IMR-90 (cell line): ENCODE measurements at regions not wholly inside any gene's neighbourhood (a gene's known extent, or its start where the extent isn't known, plus 50 kb on each side); places are given as distances from the start of the nearest gene placed in this dataset.

Experiments
- ATAC-seq: fragments of 200-7000 bp; cut with Tn5 transposase; 2 replicates; pipeline ENCODE4 v1.9.1; 2020; ENCODE audit warnings: low read depth, mild to moderate bottlenecking, moderate library complexity
- BruUV-seq: library from RNA; stranded (reverse); fragments of 400-500 nt; replicated peaks from 2 replicates; lab custom pipeline; 2021; lab: Mats Ljungman, UMichigan
- CTCF ChIA-PET: fragments of 300-600 bp; formaldehyde crosslinking; extraction: SDS; loops from one replicate; lab custom pipeline; 2021; ENCODE audit warnings: antibody characterized with exemption; lab: Yijun Ruan, JAX
- POLR2A ChIA-PET: fragments of 300-600 bp; sonication (Branson Sonifier 250); formaldehyde crosslinking; loops from one replicate; lab custom pipeline; 2022; ENCODE audit warnings: antibody characterized with exemption; ENCODE audit not compliant: unreplicated experiment; lab: Charles Lee
- DNase-seq: peaks from one replicate; pipeline ENCODE4 v3.0.0; 2013
- H2AFZ ChIP-seq: replicated peaks from 2 replicates; pipeline ENCODE3; 2013; ENCODE audit warnings: low read length, mild to moderate bottlenecking; ENCODE audit not compliant: poor library complexity
- H2AK5ac ChIP-seq: 2 replicates; pipeline ENCODE4 v1.6.1; 2013; ENCODE audit warnings: low read depth, low read length, inconsistent platforms
- H2AK9ac ChIP-seq: replicated peaks from 2 replicates; pipeline ENCODE3; 2013; ENCODE audit warnings: mild to moderate bottlenecking, low read depth, low read length, moderate library complexity; ENCODE audit not compliant: poor library complexity
- H2BK120ac ChIP-seq: 2 replicates; pipeline ENCODE4 v1.6.1; 2013; ENCODE audit warnings: low read depth, low read length, inconsistent platforms
- H2BK15ac ChIP-seq: 3 replicates; pipeline ENCODE4 v1.6.1; 2013; ENCODE audit warnings: low read depth, low read length, inconsistent platforms
- H2BK20ac ChIP-seq: 2 replicates; pipeline ENCODE4 v1.6.1; 2013; ENCODE audit warnings: low read depth, mild to moderate bottlenecking, inconsistent platforms, low read length, moderate library complexity
- H2BK5ac ChIP-seq: 2 replicates; pipeline ENCODE4 v1.6.1; 2013; ENCODE audit warnings: mild to moderate bottlenecking, low read depth, low read length, inconsistent platforms; ENCODE audit not compliant: poor library complexity, severe bottlenecking
- H3K14ac ChIP-seq: replicated peaks from 2 replicates; pipeline ENCODE4 v1.6.1; 2013; ENCODE audit warnings: low read depth, low read length, inconsistent platforms
- H3K18ac ChIP-seq: 2 replicates; pipeline ENCODE4 v1.6.1; 2013; ENCODE audit warnings: low read depth, low read length, control low read depth
- H3K23ac ChIP-seq: 2 replicates; pipeline ENCODE4 v1.6.1; 2013; ENCODE audit warnings: low read depth, low read length, inconsistent platforms
- H3K27ac ChIP-seq: 2 replicates; pipeline ENCODE4 v1.5.1; 2013; ENCODE audit warnings: mild to moderate bottlenecking, control low read depth, low read length; ENCODE audit not compliant: insufficient read depth
- H3K27me3 ChIP-seq: 2 replicates; pipeline ENCODE4 v1.6.1; 2013; ENCODE audit warnings: low read length; ENCODE audit not compliant: control insufficient read depth, insufficient read depth
- H3K36me3 ChIP-seq: 2 replicates; pipeline ENCODE4 v1.6.1; 2013; ENCODE audit warnings: low read length, mixed read lengths; ENCODE audit not compliant: control insufficient read depth, insufficient read depth
- H3K4ac ChIP-seq: 2 replicates; pipeline ENCODE4 v1.6.1; 2013; ENCODE audit warnings: low read depth, low read length, inconsistent platforms
- H3K4me1 ChIP-seq: 2 replicates; pipeline ENCODE4 v1.6.1; 2013; ENCODE audit warnings: low read length, mixed read lengths; ENCODE audit not compliant: control insufficient read depth, insufficient read depth
- H3K4me2 ChIP-seq: 2 replicates; pipeline ENCODE4 v1.6.1; 2013; ENCODE audit warnings: low read depth, mild to moderate bottlenecking, control low read depth, low read length, moderate library complexity
- H3K4me3 ChIP-seq: 2 replicates; pipeline ENCODE4 v1.5.1; 2013; ENCODE audit warnings: low read depth, mild to moderate bottlenecking, control low read depth, low read length, moderate library complexity; ENCODE audit not compliant: insufficient read depth
- H3K56ac ChIP-seq: 2 replicates; pipeline ENCODE4 v1.6.1; 2013; ENCODE audit warnings: low read length, inconsistent platforms; ENCODE audit not compliant: insufficient read depth; ENCODE audit errors: extremely low read depth
- H3K79me1 ChIP-seq, 2 experiments: 2 replicates each; pipeline ENCODE4 v1.6.1; 2013; ENCODE audit warnings: low read length in 2 of 2, inconsistent platforms in 1 of 2, low read depth in 1 of 2
- H3K9ac ChIP-seq: 2 replicates; pipeline ENCODE4 v1.6.1; 2013; ENCODE audit warnings: low read depth, low read length, control low read depth
- H3K9me1 ChIP-seq: 2 replicates; pipeline ENCODE4 v1.6.1; 2013; ENCODE audit warnings: low read length, inconsistent platforms; ENCODE audit not compliant: insufficient read depth
- H3K9me3 ChIP-seq: 2 replicates; pipeline ENCODE4 v1.6.1; 2013; ENCODE audit warnings: low read length; ENCODE audit not compliant: control insufficient read depth, insufficient read depth
- H4K20me1 ChIP-seq: 2 replicates; pipeline ENCODE4 v1.6.1; 2013; ENCODE audit warnings: low read length, inconsistent platforms; ENCODE audit not compliant: insufficient read depth
- H4K5ac ChIP-seq: 2 replicates; pipeline ENCODE4 v1.6.1; 2013; ENCODE audit warnings: mild to moderate bottlenecking, low read depth, low read length, control low read depth
- H4K8ac ChIP-seq, 2 experiments: 2 replicates each; pipeline ENCODE4 v1.6.1; 2013; ENCODE audit warnings: low read depth in 2 of 2, low read length in 2 of 2, control low read depth in 1 of 2, inconsistent platforms in 1 of 2
- H4K91ac ChIP-seq: 2 replicates; pipeline ENCODE4 v1.6.1; 2013; ENCODE audit warnings: low read depth, low read length, inconsistent platforms; ENCODE audit not compliant: insufficient read depth
- BHLHE40 ChIP-seq: fragments of 150-350 bp; IDR thresholded peaks from 2 replicates; pipeline ENCODE4 v1.6.1; 2016; ENCODE audit warnings: mild to moderate bottlenecking, low read depth, low read length
- CEBPB ChIP-seq: IDR thresholded peaks from 2 replicates; pipeline ENCODE4 v1.6.1; 2012; ENCODE audit warnings: low read depth, low read length, improper control_type of control experiment
- CHD1 ChIP-seq: IDR thresholded peaks from 2 replicates; pipeline ENCODE4 v1.6.1; 2012; ENCODE audit warnings: low read depth, low read length, improper control_type of control experiment
- FOS ChIP-seq: fragments of 150-350 bp; IDR thresholded peaks from 2 replicates; pipeline ENCODE4 v1.6.1; 2016; ENCODE audit warnings: low read depth, low read length
- MAFK ChIP-seq: IDR thresholded peaks from 2 replicates; pipeline ENCODE4 v1.6.1; 2012; ENCODE audit warnings: low read depth, low read length, improper control_type of control experiment
- MAZ ChIP-seq: IDR thresholded peaks from 2 replicates; pipeline ENCODE4 v1.6.1; 2012; ENCODE audit warnings: low read depth, mild to moderate bottlenecking, low read length, improper control_type of control experiment, moderate library complexity, borderline replicate concordance
- MXI1 ChIP-seq: IDR thresholded peaks from 2 replicates; pipeline ENCODE4 v1.6.1; 2012; ENCODE audit warnings: low read depth, mild to moderate bottlenecking, low read length, moderate library complexity, borderline replicate concordance
- NFE2L2 ChIP-seq: fragments of 150-350 bp; IDR thresholded peaks from 2 replicates; pipeline ENCODE4 v1.6.1; 2016; ENCODE audit warnings: low read depth, mild to moderate bottlenecking, low read length
- POLR2A ChIP-seq: IDR thresholded peaks from 2 replicates; pipeline ENCODE4 v1.6.1; 2012; ENCODE audit warnings: mild to moderate bottlenecking, low read depth, low read length
- RAD21 ChIP-seq: IDR thresholded peaks from 2 replicates; pipeline ENCODE4 v1.6.1; 2012; ENCODE audit warnings: low read length, improper control_type of control experiment
- RFX5 ChIP-seq: IDR thresholded peaks from 2 replicates; pipeline ENCODE4 v1.8.0; 2012; ENCODE audit warnings: low read depth, mild to moderate bottlenecking, low read length, moderate library complexity
- SMC3 ChIP-seq: fragments of 150-350 bp; IDR thresholded peaks from 2 replicates; pipeline ENCODE4 v1.6.1; 2016; ENCODE audit warnings: low read depth, mild to moderate bottlenecking, antibody characterized with exemption, low read length, moderate library complexity
- WGBS, 2 experiments: methylation state at CpG; one replicate each; pipeline versions ENCODE4 v1.1.5 to v1.1.7; 2013; ENCODE audit warnings: missing lambda C conversion rate in 2 of 2; ENCODE audit not compliant: insufficient read length in 1 of 2; ENCODE audit errors: extremely low coverage in 2 of 2; 5-methylcytosine and 5-hydroxymethylcytosine counted together
- dilution Hi-C: fragments of 300-500 bp; cut with HindIII; formaldehyde crosslinking; loops from one replicate; pipeline ENCODE4 v1.14.3; 2018; ENCODE audit warnings: low sequenced_read_pairs; ENCODE audit not compliant: unreplicated experiment
- in situ Hi-C: fragments of 300-500 bp; cut with MboI; formaldehyde crosslinking; loops from 3 replicates; pipeline ENCODE4 v1.14.3; 2019; ENCODE audit warnings: low sequenced_read_pairs, inconsistent platforms, mixed read lengths
- intact Hi-C: fragments of 100-400 bp; cut with micrococcal nuclease; formaldehyde crosslinking; loops from 2 replicates; pipeline ENCODE4 v1.10.0; 2022
- TF ChIP-seq, protein P1 (sequence below): conservative IDR thresholded peaks from 2 replicates; pipeline ENCODE4 v1.5.1; 2012; ENCODE audit warnings: mild to moderate bottlenecking, low read depth, low read length, improper control_type of control experiment
- TF ChIP-seq, protein P2 (sequence below): fragments of 150-350 bp; IDR thresholded peaks from 2 replicates; pipeline ENCODE4 v1.6.1; 2016; ENCODE audit warnings: low read depth, mild to moderate bottlenecking, low read length, moderate library complexity, borderline replicate concordance
- TF ChIP-seq, protein P3 (sequence below): fragments of 150-350 bp; IDR thresholded peaks from 2 replicates; pipeline ENCODE4 v1.6.1; 2017; ENCODE audit warnings: mild to moderate bottlenecking, antibody characterized with exemption, low read length, low read depth

DNA sequence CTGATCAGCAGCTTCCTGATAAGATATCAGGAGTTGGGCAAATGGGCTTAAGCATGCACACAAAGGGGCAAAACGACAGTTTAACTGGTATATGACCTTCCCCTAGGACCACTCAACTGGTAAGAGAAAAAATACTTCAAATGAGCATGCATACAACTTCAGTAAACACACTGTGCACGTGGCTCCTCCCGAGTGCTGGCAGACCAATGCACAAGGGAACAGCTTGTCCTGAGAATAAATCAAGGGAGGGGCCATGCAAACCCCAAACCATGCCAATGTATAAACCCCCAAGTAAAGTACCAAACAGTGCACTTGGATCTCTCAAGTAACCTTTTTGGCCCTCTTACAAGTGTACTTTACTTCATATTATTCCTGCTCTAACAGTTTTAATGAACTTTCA is 293.3 kb upstream of the TBX22 start:
- Histone ChIP-seq H3K4me2 (no peak overlapping the region), H2BK5ac (no peak overlapping the region), H3K18ac (no peak overlapping the region), H3K4me1 (no peaks in the 10 kb centered on the region), H2AFZ (no peak overlapping the region), H2BK20ac (no peak overlapping the region), H4K8ac (no peak overlapping the region), H2AK5ac (no peak overlapping the region), H3K56ac (no peak overlapping the region), H4K91ac (no peak overlapping the region), H3K9me3 (no peaks in the 10 kb centered on the region), H2BK15ac (no peak overlapping the region), H3K27me3 (no peaks in the 10 kb centered on the region), H3K4me3 (no peak overlapping the region), H4K20me1 (no peaks in the 10 kb centered on the region), H3K9me1 (no peaks in the 10 kb centered on the region), H2AK9ac (no peak overlapping the region), H3K23ac (no peak overlapping the region), H3K79me1 (no peaks in the 10 kb centered on the region), H3K4ac (no peak overlapping the region), H3K27ac (no peak overlapping the region), H2BK120ac (no peak overlapping the region), H4K5ac (no peak overlapping the region), H3K9ac (no peak overlapping the region), H3K14ac (no peak overlapping the region), H3K36me3 (no peaks in the 10 kb centered on the region)
- no TSS peak for BruUV-seq
- ChIA-PET POLR2A (no interaction called here), CTCF (no interaction called here)
- DNase-seq = no peak
- in situ Hi-C loops (no loop called here), dilution Hi-C loops (no loop called here), intact Hi-C loops (no loop called here)
- no peak for ATAC-seq
- TF ChIP-seq CHD1 (no peak), RFX5 (no peak), MAFK (no peak), MAZ (no peak), POLR2A (no peak), FOS (no peak), RAD21 (no peak), MXI1 (no peak), CEBPB (no peak), NFE2L2 (no peak), BHLHE40 (no peak), SMC3 (no peak)
- TF ChIP-seq, protein P1, sequence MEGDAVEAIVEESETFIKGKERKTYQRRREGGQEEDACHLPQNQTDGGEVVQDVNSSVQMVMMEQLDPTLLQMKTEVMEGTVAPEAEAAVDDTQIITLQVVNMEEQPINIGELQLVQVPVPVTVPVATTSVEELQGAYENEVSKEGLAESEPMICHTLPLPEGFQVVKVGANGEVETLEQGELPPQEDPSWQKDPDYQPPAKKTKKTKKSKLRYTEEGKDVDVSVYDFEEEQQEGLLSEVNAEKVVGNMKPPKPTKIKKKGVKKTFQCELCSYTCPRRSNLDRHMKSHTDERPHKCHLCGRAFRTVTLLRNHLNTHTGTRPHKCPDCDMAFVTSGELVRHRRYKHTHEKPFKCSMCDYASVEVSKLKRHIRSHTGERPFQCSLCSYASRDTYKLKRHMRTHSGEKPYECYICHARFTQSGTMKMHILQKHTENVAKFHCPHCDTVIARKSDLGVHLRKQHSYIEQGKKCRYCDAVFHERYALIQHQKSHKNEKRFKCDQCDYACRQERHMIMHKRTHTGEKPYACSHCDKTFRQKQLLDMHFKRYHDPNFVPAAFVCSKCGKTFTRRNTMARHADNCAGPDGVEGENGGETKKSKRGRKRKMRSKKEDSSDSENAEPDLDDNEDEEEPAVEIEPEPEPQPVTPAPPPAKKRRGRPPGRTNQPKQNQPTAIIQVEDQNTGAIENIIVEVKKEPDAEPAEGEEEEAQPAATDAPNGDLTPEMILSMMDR = no peak
- TF ChIP-seq, protein P2, sequence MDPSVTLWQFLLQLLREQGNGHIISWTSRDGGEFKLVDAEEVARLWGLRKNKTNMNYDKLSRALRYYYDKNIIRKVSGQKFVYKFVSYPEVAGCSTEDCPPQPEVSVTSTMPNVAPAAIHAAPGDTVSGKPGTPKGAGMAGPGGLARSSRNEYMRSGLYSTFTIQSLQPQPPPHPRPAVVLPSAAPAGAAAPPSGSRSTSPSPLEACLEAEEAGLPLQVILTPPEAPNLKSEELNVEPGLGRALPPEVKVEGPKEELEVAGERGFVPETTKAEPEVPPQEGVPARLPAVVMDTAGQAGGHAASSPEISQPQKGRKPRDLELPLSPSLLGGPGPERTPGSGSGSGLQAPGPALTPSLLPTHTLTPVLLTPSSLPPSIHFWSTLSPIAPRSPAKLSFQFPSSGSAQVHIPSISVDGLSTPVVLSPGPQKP = no peak
- TF ChIP-seq, protein P3, sequence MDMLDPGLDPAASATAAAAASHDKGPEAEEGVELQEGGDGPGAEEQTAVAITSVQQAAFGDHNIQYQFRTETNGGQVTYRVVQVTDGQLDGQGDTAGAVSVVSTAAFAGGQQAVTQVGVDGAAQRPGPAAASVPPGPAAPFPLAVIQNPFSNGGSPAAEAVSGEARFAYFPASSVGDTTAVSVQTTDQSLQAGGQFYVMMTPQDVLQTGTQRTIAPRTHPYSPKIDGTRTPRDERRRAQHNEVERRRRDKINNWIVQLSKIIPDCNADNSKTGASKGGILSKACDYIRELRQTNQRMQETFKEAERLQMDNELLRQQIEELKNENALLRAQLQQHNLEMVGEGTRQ = no peak
- WGBS, 2 experiments = no CpG with 5 or more reads among the region's 3 CpGs
